ENCODE measurements at regions not wholly inside any gene's neighbourhood (a gene's known extent, or its start where the extent isn't known, plus 50 kb on each side); places are given as distances from the start of the nearest gene placed in this dataset.

- no peak for DNase-seq
These were observed 499.4 kb downstream of the NPHP4 start for GRCh38 chr1:5492846-5493245.

- DNase-seq = no peak
These were observed 500.9 kb downstream of the NPHP4 start for GRCh38 chr1:5491207-5491904.

GRCh38 chr1:5490635-5491034, 501.6 kb downstream of the NPHP4 start:
- DNase-seq = no peak

- no peak for DNase-seq
These were observed 503.8 kb downstream of the NPHP4 start for GRCh38 chr1:5488448-5488847.

- DNase-seq = no peak
These were observed 506.1 kb downstream of the NPHP4 start for GRCh38 chr1:5485968-5486696.

GRCh38 chr1:5485436-5485835, 506.8 kb downstream of the NPHP4 start:
- DNase-seq = no peak

GRCh38 chr1:5484451-5485165, 507.6 kb downstream of the NPHP4 start:
- no peak for DNase-seq

- no peak for DNase-seq
These were observed 510.3 kb downstream of the NPHP4 start for GRCh38 chr1:5481889-5482288.

- DNase-seq = no peak
These were observed 511.3 kb downstream of the NPHP4 start for GRCh38 chr1:5480906-5481305.

GRCh38 chr1:5479876-5480646, 512.2 kb downstream of the NPHP4 start:
- no peak for DNase-seq

- no peak for DNase-seq
These were observed 513.3 kb downstream of the NPHP4 start for GRCh38 chr1:5478961-5479360.

GRCh38 chr1:5478156-5478695, 514.0 kb downstream of the NPHP4 start:
- DNase-seq = no peak

- no peak for DNase-seq
These were observed 514.5 kb downstream of the NPHP4 start for GRCh38 chr1:5477716-5478115.

GRCh38 chr1:5475572-5475971, 516.7 kb downstream of the NPHP4 start:
- no peak for DNase-seq

GRCh38 chr1:5473268-5473667, 519.0 kb downstream of the NPHP4 start:
- DNase-seq = no peak

- no peak for DNase-seq
These were observed 525.7 kb downstream of the NPHP4 start for GRCh38 chr1:5466487-5466886.

- no peak for DNase-seq
These were observed 526.9 kb downstream of the NPHP4 start for GRCh38 chr1:5465281-5465711.

- no peak for DNase-seq
These were observed 527.9 kb downstream of the NPHP4 start for GRCh38 chr1:5464366-5464765.

GRCh38 chr1:5460974-5461373, 531.3 kb downstream of the NPHP4 start:
- no peak for DNase-seq

GRCh38 chr1:5459839-5460610, 532.2 kb downstream of the NPHP4 start:
- no peak for DNase-seq

GRCh38 chr1:5458248-5458647, 534.0 kb downstream of the NPHP4 start:
- DNase-seq = no peak
